NCI-H748 (cell line): ENCODE measurements at regions not wholly inside any gene's neighbourhood (a gene's known extent, or its start where the extent isn't known, plus 50 kb on each side); places are given as distances from the start of the nearest gene placed in this dataset.

Experiments used
- DNase-seq: peaks from one replicate; lab custom pipeline; 2025; ENCODE audit not compliant: unreplicated experiment; lab: John Stamatoyannopoulos, UW

DNA sequence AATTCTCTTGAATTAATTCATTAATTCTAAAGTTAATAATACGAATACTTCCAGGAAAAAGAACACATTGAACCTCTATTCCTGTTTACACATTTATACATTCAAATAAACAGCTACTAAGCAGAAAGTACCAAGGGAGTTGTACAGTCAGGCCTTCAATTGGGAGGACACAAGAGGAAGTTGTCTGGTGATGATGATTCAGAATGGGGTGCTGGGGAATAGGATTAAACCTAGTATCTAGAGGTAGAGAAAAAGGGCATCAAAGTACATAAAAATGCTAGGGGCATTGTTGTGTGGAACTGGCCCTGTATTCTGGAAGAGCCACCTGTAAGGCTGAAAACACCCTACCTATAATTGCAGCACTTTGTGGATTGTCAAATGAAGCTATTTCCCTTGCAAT lies 71.7 kb upstream of the MROH9 start:
- DNase-seq, result no peak

GRCh38 chr1:170864238-170864637 lies 71.1 kb upstream of the MROH9 start:
- no peak for DNase-seq

GRCh38 chr1:170864876-170865538 lies 70.3 kb upstream of the MROH9 start:
- no peak for DNase-seq

- DNase-seq, result no peak
These were observed 68.7 kb upstream of the MROH9 start for GRCh38 chr1:170866646-170867045.

- no peak for DNase-seq
These were observed 63.5 kb upstream of the MROH9 start for GRCh38 chr1:170871868-170872267.

- no peak for DNase-seq
These were observed 62.7 kb upstream of the MROH9 start for GRCh38 chr1:170872663-170873062.

DNA sequence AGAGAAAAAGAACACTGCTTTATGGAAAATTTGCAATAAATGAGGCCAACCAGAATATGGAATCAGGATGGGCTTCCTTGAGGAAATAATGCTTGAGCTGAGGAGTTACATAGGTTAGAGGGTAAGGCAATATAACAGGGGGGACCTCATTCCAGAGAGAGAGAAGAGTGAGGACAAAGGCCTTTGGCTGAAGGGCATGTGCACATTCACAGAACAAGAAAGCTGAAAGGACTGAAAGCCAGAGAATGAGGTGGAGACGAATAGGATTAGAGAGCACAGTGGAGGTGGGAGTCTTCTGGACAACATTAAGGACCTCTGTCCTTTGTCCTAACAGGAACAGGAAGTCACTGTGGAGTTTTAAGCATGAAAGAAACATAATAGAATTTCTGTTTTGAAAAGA lies 60.7 kb upstream of the MROH9 start:
- no peak for DNase-seq

GRCh38 chr1:170881268-170882265 lies 53.8 kb upstream of the MROH9 start:
- peak; percentile 0 for DNase-seq
